CD14-positive monocyte (primary cell): ENCODE measurements at regions not wholly inside any gene's neighbourhood (a gene's known extent, or its start where the extent isn't known, plus 50 kb on each side); places are given as distances from the start of the nearest gene placed in this dataset.

Source experiments
- DNase-seq, 3 donors: peaks; one replicate each; pipeline ENCODE4 v3.0.0-alpha.2; 2011 to 2022
- H2AFZ ChIP-seq: 2 replicates; pipeline ENCODE4 v1.6.0; 2012; ENCODE audit warnings: mild to moderate bottlenecking, low read depth, low read length, inconsistent platforms; ENCODE audit not compliant: insufficient read depth, poor library complexity, severe bottlenecking
- H3K27ac ChIP-seq, 2 donors: 1 replicate in 1 of 2; 2 replicates in 1 of 2; pipeline ENCODE4 v1.5.1; 2012 to 2013; ENCODE audit warnings: low read length in 2 of 2, control low read depth in 1 of 2, inconsistent platforms in 1 of 2, low read depth in 1 of 2, mild to moderate bottlenecking in 1 of 2
- H3K27me3 ChIP-seq, 2 donors: one replicate each; pipeline versions ENCODE4 v1.6.0 to v1.6.1; 2011 to 2013; ENCODE audit warnings: low read length in 2 of 2; ENCODE audit not compliant: control insufficient read depth in 2 of 2, insufficient read depth in 2 of 2
- H3K36me3 ChIP-seq, 2 donors: replicated peaks in 1 of 2; 1 replicate in 1 of 2; 2 replicates in 1 of 2; pipeline versions ENCODE4 v1.5.1 to v1.6.1; 2012 to 2013; ENCODE audit warnings: low read length in 2 of 2, control low read depth in 1 of 2, inconsistent platforms in 1 of 2, mild to moderate bottlenecking in 1 of 2; ENCODE audit not compliant: insufficient read depth in 2 of 2, control insufficient read depth in 1 of 2
- H3K4me1 ChIP-seq, 2 donors: 1 replicate in 1 of 2; 2 replicates in 1 of 2; pipeline versions ENCODE4 v1.5.1 to v1.6.1; 2012 to 2013; ENCODE audit warnings: low read length in 2 of 2, control low read depth in 1 of 2, inconsistent platforms in 1 of 2, mild to moderate bottlenecking in 1 of 2, moderate library complexity in 1 of 2; ENCODE audit not compliant: insufficient read depth in 2 of 2, control insufficient read depth in 1 of 2
- H3K4me2 ChIP-seq: replicated peaks from 2 replicates; pipeline ENCODE3; 2012; ENCODE audit warnings: low read length, moderate library complexity, mild to moderate bottlenecking; ENCODE audit not compliant: poor library complexity, severe bottlenecking; ENCODE audit errors: extremely low read depth
- H3K4me3 ChIP-seq, 3 experiments: fragments of 200-600 bp in 1 of 3; sonication (generic) in 1 of 3; replicated peaks in 1 of 3; 1 replicate in 2 of 3; 2 replicates in 1 of 3; pipeline ENCODE4 v1.5.1; 2011 to 2013; ENCODE audit warnings: low read length in 3 of 3, mild to moderate bottlenecking in 3 of 3, control low read depth in 2 of 3, low read depth in 2 of 3, inconsistent platforms in 1 of 3, moderate library complexity in 1 of 3
- H3K79me2 ChIP-seq: 2 replicates; pipeline ENCODE4 v1.6.0; 2012; ENCODE audit warnings: mild to moderate bottlenecking, control low read depth, inconsistent platforms, low read length, moderate library complexity; ENCODE audit not compliant: insufficient read depth
- H3K9ac ChIP-seq: 2 replicates; pipeline ENCODE4 v1.6.0; 2017; ENCODE audit warnings: low read length, mild to moderate bottlenecking; ENCODE audit not compliant: insufficient read depth, poor library complexity, severe bottlenecking
- H3K9me3 ChIP-seq, 2 donors: replicated peaks in 1 of 2; 1 replicate in 1 of 2; 2 replicates in 1 of 2; pipeline versions ENCODE4 v1.5.1 to v1.6.1; 2012 to 2013; ENCODE audit warnings: low read length in 2 of 2, control low read depth in 1 of 2; ENCODE audit not compliant: control insufficient read depth in 1 of 2, insufficient read depth in 1 of 2
- H4K20me1 ChIP-seq: 2 replicates; pipeline ENCODE4 v1.6.0; 2012; ENCODE audit warnings: mild to moderate bottlenecking, low read length, control low read depth, moderate library complexity; ENCODE audit not compliant: insufficient read depth
- H3K27ac Mint-ChIP-seq, 7 donors: one replicate each; pipeline ENCODE4 v1.8.0; 2020; ENCODE audit warnings: mild to moderate bottlenecking in 7 of 7, mixed read lengths in 7 of 7, moderate library complexity in 6 of 7, inconsistent platforms in 2 of 7
- H3K27me3 Mint-ChIP-seq, 3 donors: one replicate each; pipeline ENCODE4 v1.8.0; 2021 to 2022; ENCODE audit warnings: low read depth in 3 of 3, mild to moderate bottlenecking in 3 of 3, mixed read lengths in 3 of 3, moderate library complexity in 3 of 3, inconsistent platforms in 1 of 3
- H3K36me3 Mint-ChIP-seq, 2 donors: one replicate each; pipeline ENCODE4 v1.8.0; 2020; ENCODE audit warnings: mixed read lengths in 2 of 2, inconsistent platforms in 1 of 2, mild to moderate bottlenecking in 1 of 2
- H3K4me1 Mint-ChIP-seq: one replicate; pipeline ENCODE4 v1.8.0; 2020; ENCODE audit warnings: mild to moderate bottlenecking, mixed read lengths
- H3K4me3 Mint-ChIP-seq, 2 donors: one replicate each; pipeline ENCODE4 v1.8.0; 2020; ENCODE audit warnings: mild to moderate bottlenecking in 2 of 2, mixed read lengths in 2 of 2, moderate library complexity in 1 of 2
- H3K9me3 Mint-ChIP-seq, 7 donors: one replicate each; pipeline ENCODE4 v1.8.0; 2020 to 2022; ENCODE audit warnings: mixed read lengths in 7 of 7, mild to moderate bottlenecking in 6 of 7, moderate library complexity in 6 of 7, inconsistent platforms in 2 of 7
- WGBS: methylation state at CpG from one replicate; pipeline ENCODE4 v1.1.5; 2013; ENCODE audit warnings: missing lambda C conversion rate; ENCODE audit not compliant: insufficient coverage; 5-methylcytosine and 5-hydroxymethylcytosine counted together
- intact Hi-C, 2 donors: fragments of 100-400 bp; cut with micrococcal nuclease; formaldehyde crosslinking; loops; one replicate each; pipeline versions ENCODE4 v1.15.0 to v1.15.1; 2023
- TF ChIP-seq, protein P1 (sequence below): fragments of 200-600 bp; IDR thresholded peaks from one replicate; pipeline ENCODE4 v1.8.0; 2022; ENCODE audit warnings: antibody characterized with exemption, mild to moderate bottlenecking

- Histone ChIP-seq H3K27me3 (peaks cover 5 to 8% of the 10 kb centered on the region in 2 donors), H3K4me3 (no peak overlapping the region), H3K4me2 (no peak overlapping the region), H3K36me3 (no peaks in the 10 kb centered on the region), H3K9ac (no peak overlapping the region), H3K27ac (no peak overlapping the region), H3K4me1 (no peaks in the 10 kb centered on the region), H3K9me3 (no peaks in the 10 kb centered on the region), H2AFZ (no peak overlapping the region), H3K79me2 (no peaks in the 10 kb centered on the region), H4K20me1 (no peaks in the 10 kb centered on the region)
- no peaks in the 10 kb centered on the region for H3K36me3 Mint-ChIP-seq
- no peak overlapping the region for H3K4me3 Mint-ChIP-seq
- no peaks in the 10 kb centered on the region for H3K9me3 Mint-ChIP-seq
- 96% methylated on average over 9 of the region's 10 CpGs for WGBS
- no peak for DNase-seq
- H3K27ac Mint-ChIP-seq, result no peak overlapping the region
- TF ChIP-seq, protein P1, sequence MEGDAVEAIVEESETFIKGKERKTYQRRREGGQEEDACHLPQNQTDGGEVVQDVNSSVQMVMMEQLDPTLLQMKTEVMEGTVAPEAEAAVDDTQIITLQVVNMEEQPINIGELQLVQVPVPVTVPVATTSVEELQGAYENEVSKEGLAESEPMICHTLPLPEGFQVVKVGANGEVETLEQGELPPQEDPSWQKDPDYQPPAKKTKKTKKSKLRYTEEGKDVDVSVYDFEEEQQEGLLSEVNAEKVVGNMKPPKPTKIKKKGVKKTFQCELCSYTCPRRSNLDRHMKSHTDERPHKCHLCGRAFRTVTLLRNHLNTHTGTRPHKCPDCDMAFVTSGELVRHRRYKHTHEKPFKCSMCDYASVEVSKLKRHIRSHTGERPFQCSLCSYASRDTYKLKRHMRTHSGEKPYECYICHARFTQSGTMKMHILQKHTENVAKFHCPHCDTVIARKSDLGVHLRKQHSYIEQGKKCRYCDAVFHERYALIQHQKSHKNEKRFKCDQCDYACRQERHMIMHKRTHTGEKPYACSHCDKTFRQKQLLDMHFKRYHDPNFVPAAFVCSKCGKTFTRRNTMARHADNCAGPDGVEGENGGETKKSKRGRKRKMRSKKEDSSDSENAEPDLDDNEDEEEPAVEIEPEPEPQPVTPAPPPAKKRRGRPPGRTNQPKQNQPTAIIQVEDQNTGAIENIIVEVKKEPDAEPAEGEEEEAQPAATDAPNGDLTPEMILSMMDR, result no peak
- intact Hi-C loops, result no loop called here
- no peaks in the 10 kb centered on the region for H3K4me1 Mint-ChIP-seq
- H3K27me3 Mint-ChIP-seq, result peaks cover 6 to 22% (median 7%) of the 10 kb centered on the region in 3 donors
These were observed 53.9 kb upstream of the RYR3 start for GRCh38 chr15:33256874-33257273.

- H3K27me3 Mint-ChIP-seq, result peaks cover 4 to 12% (median 12%) of the 10 kb centered on the region in 3 donors
- peaks cover 0 to 2% (median 0%) of the 10 kb centered on the region in 7 donors for H3K9me3 Mint-ChIP-seq
- no peak overlapping the region for H3K27ac ChIP-seq
- no peak overlapping the region for H3K4me3 ChIP-seq
- H3K79me2 ChIP-seq, result no peaks in the 10 kb centered on the region
- TF ChIP-seq, protein P1, result no peak
- no peak overlapping the region for H3K9ac ChIP-seq
- no peaks in the 10 kb centered on the region for H3K9me3 ChIP-seq
- intact Hi-C loops, result no loop called here
- H3K36me3 ChIP-seq, result no peaks in the 10 kb centered on the region
- H3K27ac Mint-ChIP-seq, result no peak overlapping the region
- peak overlapping the region in 1 of 2 donors; percentile 43 for H3K4me3 Mint-ChIP-seq
- no peaks in the 10 kb centered on the region for H4K20me1 ChIP-seq
- no peak overlapping the region for H3K4me2 ChIP-seq
- DNase-seq, result no peak
- H3K4me1 Mint-ChIP-seq, result no peaks in the 10 kb centered on the region
- H3K4me1 ChIP-seq, result no peaks in the 10 kb centered on the region
- H3K36me3 Mint-ChIP-seq, result no peaks in the 10 kb centered on the region
- peaks cover 0 to 6% of the 10 kb centered on the region in 2 donors for H3K27me3 ChIP-seq
- no peak overlapping the region for H2AFZ ChIP-seq
- 75% methylated on average over 2 of the region's 3 CpGs for WGBS
These were observed 50.0 kb upstream of the FMN1 start for GRCh38 chr15:33244471-33244870.
